NCI-H1092 treated with DMSO at 0.1 percent for 48 hours (cell line): ENCODE measurements at regions not wholly inside any gene's neighbourhood (a gene's known extent, or its start where the extent isn't known, plus 50 kb on each side); places are given as distances from the start of the nearest gene placed in this dataset.
"Not testable (repeated sequence)": the region's sequence is repeated elsewhere in the genome, so short reads cannot be mapped to it uniquely, and the experiment has no call there.

Experiments used
- DNase-seq: peaks from one replicate; lab custom pipeline; 2025; lab: John Stamatoyannopoulos, UW

DNA sequence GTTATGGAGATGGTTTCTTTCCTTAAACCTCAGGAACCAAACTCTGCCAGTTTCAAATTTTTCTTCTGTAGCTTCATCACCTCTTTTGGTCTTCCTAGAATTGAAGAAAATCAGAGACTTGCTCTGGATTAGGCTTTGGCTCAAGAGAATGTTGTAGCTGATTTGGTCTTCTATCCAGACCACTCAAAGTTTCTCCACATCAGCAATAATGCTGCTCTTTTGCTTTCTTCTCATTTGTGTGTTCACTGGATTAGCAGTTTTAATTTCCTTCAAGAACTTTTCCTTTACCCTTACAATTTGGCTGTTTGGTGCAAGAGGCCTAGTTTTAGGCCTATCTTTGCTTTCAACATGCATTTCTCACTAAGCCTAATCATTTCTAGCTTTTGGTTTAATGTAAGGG, 78.1 kb upstream of the PLCB4 start:
- no peak for DNase-seq

DNA sequence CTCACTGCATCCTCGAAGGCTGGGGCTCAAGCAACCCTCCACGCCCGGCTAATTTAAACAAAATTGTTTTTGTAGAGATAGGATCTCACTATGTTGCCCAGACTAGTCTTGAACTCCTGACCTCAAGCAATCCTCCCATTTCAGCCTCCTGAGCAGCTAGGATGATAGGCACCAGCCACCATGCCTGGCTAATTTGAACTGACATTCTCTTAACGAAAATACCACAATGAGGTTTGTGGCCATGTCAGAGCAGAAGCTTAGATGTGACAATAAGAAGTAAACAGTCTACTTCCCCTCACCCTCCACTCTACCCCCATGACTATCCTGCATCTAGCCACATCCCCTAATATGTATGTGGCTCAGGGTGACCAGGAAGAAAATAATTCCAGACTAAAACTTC, 74.8 kb upstream of the PLCB4 start:
- no peak for DNase-seq

DNA sequence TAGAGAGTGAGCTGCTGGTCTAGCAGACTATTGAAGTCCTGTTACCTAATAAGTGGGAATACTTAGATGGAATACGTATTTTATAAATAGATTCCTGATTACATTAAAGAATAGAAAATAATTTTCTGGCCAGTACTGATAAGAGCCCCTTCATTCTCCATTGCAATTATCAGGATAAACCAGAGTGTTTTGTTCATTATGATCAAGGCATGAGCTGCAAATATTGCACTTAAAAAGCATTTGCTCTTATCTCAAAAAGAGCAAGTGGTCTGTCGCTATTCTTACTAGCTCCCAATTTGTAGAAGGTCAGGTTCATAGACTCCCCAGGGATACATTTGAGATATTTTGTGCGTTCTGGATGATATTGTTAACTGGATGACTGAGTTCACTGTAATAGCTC, 73.1 kb upstream of the PLCB4 start:
- DNase-seq, result no peak

DNA sequence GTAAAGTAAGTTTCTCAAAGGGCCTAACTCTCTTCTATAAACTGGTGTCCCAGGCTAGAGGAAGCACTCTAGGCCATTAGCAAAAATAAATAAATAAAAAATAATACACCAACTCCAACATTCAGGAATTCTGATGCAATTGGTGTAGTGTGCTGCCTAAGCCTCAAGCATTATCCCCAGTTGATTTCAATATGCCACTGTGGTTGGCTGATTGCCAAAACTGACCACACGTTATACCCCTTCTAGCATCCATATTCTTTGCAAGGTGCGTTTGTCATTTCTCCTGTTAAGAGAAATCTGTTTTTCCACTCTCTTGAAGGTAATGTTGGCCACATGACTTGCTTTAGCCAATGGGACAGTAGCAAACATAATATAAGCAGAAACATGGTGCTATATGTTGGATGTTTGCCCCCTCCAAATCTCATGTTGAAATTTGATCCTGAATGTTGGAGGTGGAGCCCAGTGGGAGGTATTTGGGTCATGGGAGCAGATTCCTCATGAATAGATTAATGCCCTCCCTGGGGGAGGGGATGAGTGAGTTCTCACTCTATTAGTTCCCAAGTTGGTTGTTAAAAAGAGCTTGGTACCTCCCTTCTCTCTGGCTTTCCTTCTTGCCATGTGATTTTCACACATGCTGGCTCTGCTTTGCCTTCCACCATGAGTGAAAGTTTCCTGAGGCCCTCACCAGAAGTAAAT, 71.9 kb upstream of the PLCB4 start:
- no peak for DNase-seq

DNA sequence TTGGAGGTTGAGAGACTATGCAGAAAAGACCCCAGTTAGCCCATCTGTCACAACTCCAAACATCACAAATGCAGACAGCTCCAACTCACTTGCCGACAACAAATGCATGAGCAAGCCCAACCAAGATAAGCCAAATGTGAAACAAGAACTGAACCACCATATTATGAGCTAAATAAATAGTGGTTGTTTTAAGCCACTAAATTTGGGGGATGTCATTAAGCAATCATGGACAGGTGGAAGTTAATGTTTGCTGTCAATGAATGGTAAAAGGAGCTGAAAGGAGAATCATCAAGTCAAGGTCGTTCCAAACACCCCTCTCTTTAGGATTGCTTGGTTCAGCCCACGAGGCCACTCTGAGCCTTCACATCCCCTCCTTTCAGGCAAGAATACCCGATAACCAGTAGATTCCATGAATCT, 71.2 kb upstream of the PLCB4 start:
- no peak for DNase-seq

DNA sequence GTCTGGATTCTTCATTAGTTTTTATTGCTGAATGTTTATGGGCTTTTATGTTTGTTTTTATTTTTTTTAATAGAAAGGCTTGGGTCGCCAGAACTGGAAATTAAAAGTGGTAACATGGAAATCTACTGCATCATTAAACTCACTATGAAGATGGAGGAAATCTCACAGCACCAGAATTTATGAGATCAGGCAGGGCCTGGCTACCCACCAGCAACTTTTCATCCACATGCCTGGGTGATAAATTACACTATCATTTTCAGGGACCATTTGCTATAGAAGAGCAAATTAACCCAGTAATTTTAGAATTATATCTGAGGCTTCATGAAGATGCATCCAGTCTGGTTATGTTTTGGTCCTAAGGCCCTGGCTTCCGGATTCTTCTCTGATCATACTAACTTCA, 57.8 kb upstream of the PLCB4 start:
- no peak for DNase-seq

DNA sequence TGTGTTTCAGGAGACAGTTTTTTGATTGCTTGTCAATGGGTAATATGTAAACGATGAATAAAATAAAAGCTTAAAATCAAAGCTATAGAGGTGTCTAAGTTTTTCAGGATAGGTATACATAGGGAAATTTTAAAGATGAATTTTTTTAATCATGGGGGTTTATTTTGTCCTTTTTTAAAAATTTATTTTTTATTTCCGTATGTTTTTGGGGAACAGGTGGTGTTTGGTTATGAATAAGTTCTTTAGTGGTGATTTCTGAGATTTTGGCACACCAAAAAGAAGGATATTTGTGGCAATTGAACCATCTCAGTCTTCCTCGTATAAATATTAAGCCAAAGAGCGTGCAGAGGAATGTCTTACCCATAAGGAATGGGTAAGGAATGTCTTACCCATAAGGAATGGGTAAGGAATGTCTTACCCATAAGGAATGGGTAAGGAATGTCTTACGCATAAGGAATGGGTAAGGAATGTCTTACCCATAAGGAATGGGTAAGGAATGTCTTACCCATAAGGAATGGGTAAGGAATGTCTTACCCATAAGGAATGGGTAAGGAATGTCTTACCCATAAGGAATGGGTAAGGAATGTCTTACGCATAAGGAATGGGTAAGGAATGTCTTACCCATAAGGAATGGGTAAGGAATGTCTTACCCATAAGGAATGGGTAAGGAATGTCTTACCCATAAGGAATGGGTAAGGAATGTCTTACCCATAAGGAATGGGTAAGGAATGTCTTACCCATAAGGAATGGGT, 53.5 kb upstream of the PLCB4 start:
- not testable (repeated sequence) for DNase-seq

DNA sequence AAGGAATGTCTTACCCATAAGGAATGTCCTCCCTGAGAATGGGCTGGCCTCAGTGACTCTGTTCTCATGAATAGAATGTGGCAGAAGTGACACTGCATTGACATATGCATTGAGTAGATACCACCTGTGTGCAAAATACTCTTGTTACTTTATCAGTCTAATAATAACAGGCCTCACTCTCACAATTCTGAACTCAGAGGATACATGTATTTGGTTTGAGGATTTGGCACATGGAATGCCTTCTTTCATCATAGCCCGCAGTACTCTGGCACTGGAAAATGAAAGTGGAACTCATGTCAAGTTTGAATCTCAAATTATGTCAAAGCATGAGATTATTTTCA, 52.9 kb upstream of the PLCB4 start:
- DNase-seq, result no peak

DNA sequence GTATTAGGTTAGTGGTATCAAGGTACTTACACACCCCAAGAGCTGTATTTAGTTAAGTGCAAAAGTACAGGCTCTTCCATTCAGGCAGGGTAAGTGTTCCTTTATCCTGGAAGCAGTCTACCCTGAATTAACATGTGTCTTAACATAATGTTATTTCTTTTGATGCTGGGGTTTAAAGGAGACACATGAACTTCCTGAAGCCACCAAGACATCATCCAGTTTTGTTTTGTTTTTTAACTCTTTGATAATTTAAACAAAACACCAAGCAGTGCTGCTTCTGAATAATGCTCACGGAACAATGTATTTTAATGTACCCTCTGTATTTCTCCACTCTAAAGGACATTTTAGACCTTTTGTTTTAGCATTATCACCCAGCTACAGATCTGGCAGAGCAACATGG, 50.5 kb upstream of the PLCB4 start:
- no peak for DNase-seq
